ENCODE measurements at regions not wholly inside any gene's neighbourhood (a gene's known extent, or its start where the extent isn't known, plus 50 kb on each side); places are given as distances from the start of the nearest gene placed in this dataset.

- H3K4me3 ChIP-seq (ENCODE audit: low read depth, low read length), result no peak overlapping the region
- no peaks in the 10 kb centered on the region for H3K36me3 ChIP-seq (ENCODE audit: control insufficient read depth in 2 of 2, insufficient read depth in 1 of 2, low read length in 2 of 2)
- no peaks in the 10 kb centered on the region for H3K4me1 ChIP-seq (ENCODE audit: control insufficient read depth, insufficient read depth, low read length)
- no peak overlapping the region for H3K27ac ChIP-seq (ENCODE audit: extremely low read depth, low read depth, low read length)
- ChIA-PET POLR2A (no interaction called here), CTCF (no interaction called here)
- no peak for TF ChIP-seq ZNF366 (tag by site-specific recombination; conservative IDR thresholded peaks at IDR 0.05)
- TF ChIP-seq ZNF362 (tag by site-specific recombination; IDR thresholded peaks at IDR 0.05), result no peak
- TF ChIP-seq ZNF843 (tag by site-specific recombination; IDR thresholded peaks at IDR 0.05), result no peak
- TF ChIP-seq ZNF555 (tag by site-specific recombination; conservative IDR thresholded peaks at IDR 0.05), result no peak
- TF ChIP-seq ZNF132 (tag by site-specific recombination; IDR thresholded peaks at IDR 0.05; ENCODE audit: borderline replicate concordance), result no peak
- TF ChIP-seq KLF1 (tag by site-specific recombination; IDR thresholded peaks at IDR 0.05), result no peak
- TF ChIP-seq ZNF571 (tag by site-specific recombination; IDR thresholded peaks at IDR 0.05), result no peak
- no peaks in the 10 kb centered on the region for H3K9me3 ChIP-seq (ENCODE audit: control insufficient read depth, insufficient read depth, low read depth, low read length)
These were observed 180.3 kb upstream of the FER start for GRCh38 chr5:108567429-108567828.

GRCh38 chr5:108564441-108564840 is 182.5 kb upstream of the FBXL17 start:
- no peaks in the 10 kb centered on the region for H3K36me3 ChIP-seq (ENCODE audit: control insufficient read depth in 2 of 2, insufficient read depth in 1 of 2, low read length in 2 of 2)
- no peak overlapping the region for H3K4me3 ChIP-seq (ENCODE audit: low read depth, low read length)
- H3K27ac ChIP-seq (ENCODE audit: extremely low read depth, low read depth, low read length), result no peak overlapping the region
- TF ChIP-seq ZNF701 (tag by site-specific recombination; IDR thresholded peaks at IDR 0.05) (no peak), PRDM10 (tag by site-specific recombination; IDR thresholded peaks at IDR 0.05) (no peak), ZNF549 (tag by site-specific recombination; IDR thresholded peaks at IDR 0.05) (no peak), ZNF580 (tag by site-specific recombination; IDR thresholded peaks at IDR 0.05) (no peak), TRIM28 (IDR thresholded peaks at IDR 0.05; ENCODE audit: borderline replicate concordance, low read length) (no peak), ZNF629 (tag by site-specific recombination; IDR thresholded peaks at IDR 0.05) (no peak), ZNF510 (tag by site-specific recombination; IDR thresholded peaks at IDR 0.05; ENCODE audit: insufficient replicate concordance) (no peak), ZNF530 (tag by site-specific recombination; IDR thresholded peaks at IDR 0.05; ENCODE audit: low read depth) (no peak), PRDM4 (tag by site-specific recombination; IDR thresholded peaks at IDR 0.05) (no peak), OVOL3 (tag by site-specific recombination; IDR thresholded peaks at IDR 0.05) (no peak), SP2 (tag by site-specific recombination; IDR thresholded peaks at IDR 0.05) (no peak), ZNF747 (tag by site-specific recombination; IDR thresholded peaks at IDR 0.05) (no peak)
- ChIA-PET POLR2A (no interaction called here), CTCF (no interaction called here)
- peaks cover 3% of the 10 kb centered on the region; the same call in 1 of the 2 replicates for H3K4me1 ChIP-seq (ENCODE audit: control insufficient read depth, insufficient read depth, low read length)
- H3K9me3 ChIP-seq (ENCODE audit: control insufficient read depth, insufficient read depth, low read depth, low read length), result no peaks in the 10 kb centered on the region
